ENCODE measurements at regions not wholly inside any gene's neighbourhood (a gene's known extent, or its start where the extent isn't known, plus 50 kb on each side); places are given as distances from the start of the nearest gene placed in this dataset.

DNA sequence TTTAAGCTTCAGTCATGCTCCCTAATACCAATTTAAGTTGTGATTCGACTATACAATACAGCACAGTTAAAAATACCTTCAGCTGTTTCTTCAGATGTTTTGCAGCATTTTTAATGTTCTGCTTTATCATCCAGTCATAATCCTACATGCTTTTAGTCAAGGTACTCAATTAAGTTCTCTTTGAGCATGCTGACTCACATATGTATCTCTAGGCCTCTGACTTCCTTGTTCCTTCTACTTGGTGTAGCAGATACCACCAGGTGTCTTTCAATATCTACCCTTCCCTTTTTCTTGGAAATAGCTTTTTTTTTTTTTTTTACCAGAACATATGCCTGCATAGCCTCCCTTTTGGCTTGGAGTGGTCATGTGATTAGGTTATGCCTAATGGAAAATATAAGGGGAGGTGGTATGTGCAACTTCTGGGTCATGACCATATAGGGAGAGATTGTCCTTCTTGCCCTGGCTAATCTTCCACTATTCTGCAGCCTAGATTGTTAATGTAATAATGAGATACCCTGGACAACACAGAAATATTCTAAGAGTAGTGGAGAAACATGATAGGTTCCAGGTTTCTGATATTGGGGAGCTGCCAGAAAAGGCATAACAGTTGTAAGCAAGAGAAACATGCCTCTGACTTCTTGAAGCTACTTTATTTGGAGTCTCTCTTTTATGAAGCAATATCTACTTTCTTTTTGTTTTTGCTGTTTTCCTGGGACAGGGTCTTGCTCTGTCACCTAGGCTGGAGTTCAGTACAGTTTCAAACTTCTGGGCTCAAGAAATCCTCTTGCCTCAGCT is 737.2 kb upstream of the SLIT2 start:
- no peak for DNase-seq
- H3K27ac ChIP-seq, result no peak overlapping the region
- H3K9me3 ChIP-seq, result no peaks in the 10 kb centered on the region
- no peaks in the 10 kb centered on the region for H3K4me1 ChIP-seq
- H3K4me3 ChIP-seq, result no peak overlapping the region
- intact Hi-C loops (cut with DNase I; ENCODE audit: low total_unique reads) (no loop called here), in situ Hi-C loops (cut with MboI; ENCODE audit: low sequenced_read_pairs in 4 of 4) (no loop called here)
- ATAC-seq, result no peak
- no peaks in the 10 kb centered on the region for H3K36me3 ChIP-seq
- TF ChIP-seq, protein P1, sequence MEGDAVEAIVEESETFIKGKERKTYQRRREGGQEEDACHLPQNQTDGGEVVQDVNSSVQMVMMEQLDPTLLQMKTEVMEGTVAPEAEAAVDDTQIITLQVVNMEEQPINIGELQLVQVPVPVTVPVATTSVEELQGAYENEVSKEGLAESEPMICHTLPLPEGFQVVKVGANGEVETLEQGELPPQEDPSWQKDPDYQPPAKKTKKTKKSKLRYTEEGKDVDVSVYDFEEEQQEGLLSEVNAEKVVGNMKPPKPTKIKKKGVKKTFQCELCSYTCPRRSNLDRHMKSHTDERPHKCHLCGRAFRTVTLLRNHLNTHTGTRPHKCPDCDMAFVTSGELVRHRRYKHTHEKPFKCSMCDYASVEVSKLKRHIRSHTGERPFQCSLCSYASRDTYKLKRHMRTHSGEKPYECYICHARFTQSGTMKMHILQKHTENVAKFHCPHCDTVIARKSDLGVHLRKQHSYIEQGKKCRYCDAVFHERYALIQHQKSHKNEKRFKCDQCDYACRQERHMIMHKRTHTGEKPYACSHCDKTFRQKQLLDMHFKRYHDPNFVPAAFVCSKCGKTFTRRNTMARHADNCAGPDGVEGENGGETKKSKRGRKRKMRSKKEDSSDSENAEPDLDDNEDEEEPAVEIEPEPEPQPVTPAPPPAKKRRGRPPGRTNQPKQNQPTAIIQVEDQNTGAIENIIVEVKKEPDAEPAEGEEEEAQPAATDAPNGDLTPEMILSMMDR (IDR thresholded peaks at IDR 0.05 in 4 of 5, conservative IDR thresholded peaks at IDR 0.05 in 1 of 5), result no peak
- no peak for TF ChIP-seq POLR2A (IDR thresholded peaks at IDR 0.05)
- H3K27me3 ChIP-seq, result no peaks in the 10 kb centered on the region

DNA sequence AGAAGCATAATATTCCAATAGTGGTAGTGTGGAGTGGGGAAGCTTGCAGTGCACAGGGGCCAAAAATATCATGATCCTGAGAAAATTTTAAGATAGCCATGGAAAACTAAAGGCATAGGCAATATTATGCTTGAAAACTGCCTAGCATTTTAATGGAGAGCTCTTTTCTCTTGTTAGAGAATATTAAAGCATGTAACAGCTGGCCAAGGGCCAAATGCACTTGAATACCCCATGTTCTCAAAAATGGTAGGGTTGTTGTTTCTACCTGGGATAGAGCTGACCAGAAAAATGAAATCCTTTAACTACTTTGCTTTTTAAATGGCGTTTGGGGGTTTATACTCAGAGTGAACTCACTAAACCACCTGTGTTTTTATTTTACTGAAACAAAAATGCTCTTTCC is 739.6 kb upstream of the SLIT2 start:
- intact Hi-C loops (cut with DNase I; ENCODE audit: low total_unique reads) (no loop called here), in situ Hi-C loops (cut with MboI; ENCODE audit: low sequenced_read_pairs in 4 of 4) (no loop called here)
- no peak for DNase-seq
- no peak overlapping the region for H3K4me3 ChIP-seq
- no peaks in the 10 kb centered on the region for H3K27me3 ChIP-seq
- H3K4me1 ChIP-seq, result no peaks in the 10 kb centered on the region
- no peaks in the 10 kb centered on the region for H3K9me3 ChIP-seq
- TF ChIP-seq, protein P1 (IDR thresholded peaks at IDR 0.05 in 4 of 5, conservative IDR thresholded peaks at IDR 0.05 in 1 of 5), result no peak
- no peak for TF ChIP-seq POLR2A (IDR thresholded peaks at IDR 0.05)
- H3K27ac ChIP-seq, result no peak overlapping the region
- no peak for ATAC-seq
- no peaks in the 10 kb centered on the region for H3K36me3 ChIP-seq

DNA sequence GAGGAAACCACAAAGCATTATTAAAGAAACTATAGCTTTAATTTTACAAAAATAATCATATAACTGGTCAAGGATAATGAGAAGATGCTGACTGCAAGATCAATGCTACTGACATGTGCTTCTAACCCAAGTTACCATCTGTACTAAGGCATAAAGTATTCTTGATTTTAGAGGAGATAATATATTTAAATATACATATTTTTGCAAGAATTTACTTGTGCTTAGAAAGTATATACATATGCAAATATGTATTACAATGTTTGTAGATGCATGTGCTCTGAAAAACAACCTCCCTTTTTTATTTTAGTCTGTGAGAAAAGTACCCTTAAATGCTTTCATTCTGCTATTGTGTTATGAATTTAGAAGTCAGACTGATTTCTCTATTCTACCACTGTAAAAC is 740.7 kb upstream of the SLIT2 start:
- no peak overlapping the region for H3K27ac ChIP-seq
- H3K9me3 ChIP-seq, result no peaks in the 10 kb centered on the region
- ATAC-seq, result no peak
- no peaks in the 10 kb centered on the region for H3K36me3 ChIP-seq
- H3K4me1 ChIP-seq, result no peaks in the 10 kb centered on the region
- in situ Hi-C loops (cut with MboI; ENCODE audit: low sequenced_read_pairs in 4 of 4) (no loop called here), intact Hi-C loops (cut with DNase I; ENCODE audit: low total_unique reads) (no loop called here)
- TF ChIP-seq, protein P1 (IDR thresholded peaks at IDR 0.05 in 4 of 5, conservative IDR thresholded peaks at IDR 0.05 in 1 of 5), result no peak
- no peak for TF ChIP-seq POLR2A (IDR thresholded peaks at IDR 0.05)
- H3K27me3 ChIP-seq, result no peaks in the 10 kb centered on the region
- no peak overlapping the region for H3K4me3 ChIP-seq
- no peak for DNase-seq

DNA sequence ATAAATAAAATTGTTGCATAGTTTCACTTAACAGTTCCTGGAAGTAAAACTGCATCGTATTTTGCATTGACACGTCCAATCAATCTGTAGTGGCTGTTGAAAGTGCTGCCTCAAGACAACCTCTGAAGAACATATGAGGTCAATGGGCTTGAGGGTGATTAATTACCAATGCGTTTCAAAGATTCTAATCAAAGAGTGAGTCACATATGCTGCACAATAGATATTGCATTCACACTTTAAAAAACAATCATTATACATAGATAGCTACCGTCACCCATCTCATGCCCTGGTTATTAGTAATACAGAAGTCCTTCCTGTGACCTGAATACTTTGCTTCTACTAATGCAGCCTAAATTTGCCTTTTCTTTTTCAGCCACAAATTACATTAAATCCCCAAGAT is 743.3 kb upstream of the SLIT2 start:
- Histone ChIP-seq H3K4me1 (no peaks in the 10 kb centered on the region), H3K4me3 (no peak overlapping the region), H3K9me3 (no peaks in the 10 kb centered on the region), H3K36me3 (no peaks in the 10 kb centered on the region), H3K27ac (no peak overlapping the region), H3K27me3 (no peaks in the 10 kb centered on the region)
- TF ChIP-seq, protein P1 (IDR thresholded peaks at IDR 0.05 in 4 of 5, conservative IDR thresholded peaks at IDR 0.05 in 1 of 5), result no peak
- TF ChIP-seq POLR2A (IDR thresholded peaks at IDR 0.05), result no peak
- intact Hi-C loops (cut with DNase I; ENCODE audit: low total_unique reads), result no loop called here
- in situ Hi-C loops (cut with MboI; ENCODE audit: low sequenced_read_pairs in 4 of 4), result no loop called here
- ATAC-seq (no peak), DNase-seq (no peak)

DNA sequence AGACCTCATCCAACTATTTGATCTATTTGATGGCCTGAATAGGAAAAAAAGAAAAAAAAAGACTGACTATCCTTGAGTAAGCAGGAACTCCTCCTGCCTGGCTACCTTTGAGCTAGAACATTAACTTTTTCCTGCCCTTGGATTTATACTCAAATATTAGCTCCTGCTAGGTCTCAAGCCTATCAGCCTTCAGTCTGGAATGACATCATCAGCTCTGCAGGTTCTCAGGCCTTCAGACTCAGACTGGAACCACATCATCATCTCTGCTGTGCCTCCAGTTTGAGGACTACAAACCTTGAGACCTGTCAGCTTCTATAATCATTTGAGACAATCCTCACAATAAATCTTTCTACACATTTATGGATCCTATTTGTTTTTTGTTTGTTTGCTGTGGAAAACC is 754.0 kb upstream of the SLIT2 start:
- Histone ChIP-seq H3K27me3 (no peaks in the 10 kb centered on the region), H3K4me3 (no peak overlapping the region), H3K9me3 (no peaks in the 10 kb centered on the region), H3K4me1 (no peaks in the 10 kb centered on the region), H3K36me3 (no peaks in the 10 kb centered on the region), H3K27ac (no peak overlapping the region)
- no peak for DNase-seq
- no peak for ATAC-seq
- in situ Hi-C loops (cut with MboI; ENCODE audit: low sequenced_read_pairs in 4 of 4) (no loop called here), intact Hi-C loops (cut with DNase I; ENCODE audit: low total_unique reads) (no loop called here)
- no peak for TF ChIP-seq POLR2A (IDR thresholded peaks at IDR 0.05)
- TF ChIP-seq, protein P1 (IDR thresholded peaks at IDR 0.05 in 4 of 5, conservative IDR thresholded peaks at IDR 0.05 in 1 of 5), result no peak

Measured in gastrocnemius medialis (tissue), 4 donors.